ENCODE measurements at regions not wholly inside any gene's neighbourhood (a gene's known extent, or its start where the extent isn't known, plus 50 kb on each side); places are given as distances from the start of the nearest gene placed in this dataset.

- DNase-seq, result no peak
Observed at GRCh38 chr3:5071061-5071460, 51.0 kb upstream of the ARL8B start.

DNA sequence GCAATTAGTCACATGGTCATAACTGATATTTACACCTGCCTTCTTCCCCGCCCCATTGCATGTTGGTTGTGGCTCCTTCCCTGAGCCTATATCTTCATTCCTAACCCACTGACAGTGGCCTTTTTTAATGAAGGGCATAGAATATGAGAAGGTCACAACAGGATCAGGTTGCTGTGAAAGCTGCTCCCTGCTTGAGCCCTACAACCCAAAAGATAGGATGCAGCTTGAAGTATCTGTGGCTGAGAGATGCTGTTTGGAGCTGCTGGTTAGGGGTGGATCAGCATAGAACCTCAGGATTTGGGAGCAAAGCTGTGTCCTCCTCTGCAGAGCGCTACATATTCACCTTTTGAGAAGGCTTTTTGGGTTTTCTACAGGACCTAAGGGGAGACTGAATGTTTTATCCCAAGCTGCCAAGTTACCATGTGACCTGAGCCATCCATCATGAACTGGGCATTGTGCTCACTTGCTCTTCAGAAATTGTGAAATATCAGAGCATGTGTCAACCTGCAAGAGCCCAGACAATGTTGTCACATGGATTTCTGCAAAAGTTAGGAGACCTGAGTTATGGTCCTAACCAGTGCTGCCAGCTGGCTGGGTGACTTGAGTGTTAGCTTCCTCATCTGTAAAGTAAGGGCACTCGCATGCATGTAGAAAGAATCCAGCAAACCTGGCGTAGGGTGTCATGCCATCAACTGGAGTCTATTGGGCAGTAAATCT is 49.8 kb upstream of the ARL8B start:
- no peak for DNase-seq
